K562 (cell line): ENCODE measurements at regions not wholly inside any gene's neighbourhood (a gene's known extent, or its start where the extent isn't known, plus 50 kb on each side); places are given as distances from the start of the nearest gene placed in this dataset.

Experiments
- FOS ChIP-seq: IDR thresholded peaks from 3 replicates; pipeline ENCODE4 v1.6.1; 2011; ENCODE audit not compliant: insufficient read length; ENCODE audit errors: extremely low read depth
- KLF10 ChIP-seq: fragments of 250-450 bp; sonication (Bioruptor Pico); IDR thresholded peaks from 2 replicates; pipeline ENCODE4 v1.6.1; 2021; ENCODE audit warnings: matching md5 sums
- MAZ ChIP-seq, 2 experiments: fragments of 450-650 bp in 1 of 2; sonication (generic) in 1 of 2; formaldehyde crosslinking; IDR thresholded peaks in 1 of 2; conservative IDR thresholded peaks in 1 of 2; 2 replicates each; pipeline versions ENCODE4 v1.4.0 to v1.5.0; 2020; ENCODE audit warnings: mild to moderate bottlenecking in 1 of 2, missing genetic modification reagents in 1 of 2
- MYNN ChIP-seq, 2 experiments: sonication (generic); formaldehyde crosslinking in 1 of 2; IDR thresholded peaks; 2 replicates each; pipeline versions ENCODE4 v1.5.0 to v1.6.1; 2016 to 2020; ENCODE audit warnings: antibody characterized with exemption in 1 of 2, missing genetic modification reagents in 1 of 2
- POLR2A ChIP-seq: fragments of 450-650 bp; conservative IDR thresholded peaks from 2 replicates; pipeline ENCODE4 v1.6.1; 2016
- ZKSCAN1 ChIP-seq: fragments of 150-350 bp; IDR thresholded peaks from 2 replicates; pipeline ENCODE4 v1.6.1; 2016; ENCODE audit warnings: low read depth, low read length
- TF ChIP-seq, protein P1 (sequence below): fragments of 150-350 bp; IDR thresholded peaks from 2 replicates; pipeline ENCODE4 v1.6.1; 2014; ENCODE audit warnings: low read depth, mild to moderate bottlenecking, low read length, borderline replicate concordance
- TF ChIP-seq, protein P2 (sequence below): sonication (generic); formaldehyde crosslinking; IDR thresholded peaks from 2 replicates; pipeline ENCODE4 v1.8.0; 2023; ENCODE audit warnings: mild to moderate bottlenecking, missing genetic modification reagents
- TF ChIP-seq, protein P3 (sequence below): sonication (generic); formaldehyde crosslinking; IDR thresholded peaks from 2 replicates; pipeline ENCODE4 v1.8.0; 2023; ENCODE audit warnings: missing genetic modification reagents, mild to moderate bottlenecking, borderline replicate concordance

DNA sequence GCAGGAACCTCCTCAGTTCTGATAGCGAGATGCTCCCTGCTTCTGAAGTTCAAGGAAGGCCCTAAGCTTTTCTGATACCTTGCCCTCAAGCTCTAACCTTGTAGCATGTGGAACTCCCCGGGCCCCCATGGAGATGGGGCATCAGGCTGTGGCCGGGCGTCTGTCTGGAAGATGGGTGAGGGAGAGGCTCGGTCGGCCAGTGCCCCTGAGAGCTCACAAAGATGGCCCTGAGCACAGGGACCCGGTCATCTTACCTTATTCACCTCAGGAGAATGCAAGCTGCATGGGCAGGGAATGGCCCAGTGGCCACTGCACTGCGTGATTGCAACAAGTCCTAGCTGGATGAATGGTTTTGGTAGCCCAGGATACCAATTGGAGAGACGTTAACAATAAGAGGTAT lies 830.3 kb downstream of the TBC1D22A start:
- TF ChIP-seq MYNN (IDR thresholded peaks at IDR 0.05) (no peak), MYNN (CRISPR knock-in tag; IDR thresholded peaks at IDR 0.05) (no peak), POLR2A (no peak), MAZ (CRISPR knock-in tag; conservative IDR thresholded peaks at IDR 0.05 in 1 of 2, IDR thresholded peaks at IDR 0.05 in 1 of 2) (no peak), KLF10 (CRISPR knock-in tag) (no peak), FOS (no peak), ZKSCAN1 (no peak)
- TF ChIP-seq, protein P1, sequence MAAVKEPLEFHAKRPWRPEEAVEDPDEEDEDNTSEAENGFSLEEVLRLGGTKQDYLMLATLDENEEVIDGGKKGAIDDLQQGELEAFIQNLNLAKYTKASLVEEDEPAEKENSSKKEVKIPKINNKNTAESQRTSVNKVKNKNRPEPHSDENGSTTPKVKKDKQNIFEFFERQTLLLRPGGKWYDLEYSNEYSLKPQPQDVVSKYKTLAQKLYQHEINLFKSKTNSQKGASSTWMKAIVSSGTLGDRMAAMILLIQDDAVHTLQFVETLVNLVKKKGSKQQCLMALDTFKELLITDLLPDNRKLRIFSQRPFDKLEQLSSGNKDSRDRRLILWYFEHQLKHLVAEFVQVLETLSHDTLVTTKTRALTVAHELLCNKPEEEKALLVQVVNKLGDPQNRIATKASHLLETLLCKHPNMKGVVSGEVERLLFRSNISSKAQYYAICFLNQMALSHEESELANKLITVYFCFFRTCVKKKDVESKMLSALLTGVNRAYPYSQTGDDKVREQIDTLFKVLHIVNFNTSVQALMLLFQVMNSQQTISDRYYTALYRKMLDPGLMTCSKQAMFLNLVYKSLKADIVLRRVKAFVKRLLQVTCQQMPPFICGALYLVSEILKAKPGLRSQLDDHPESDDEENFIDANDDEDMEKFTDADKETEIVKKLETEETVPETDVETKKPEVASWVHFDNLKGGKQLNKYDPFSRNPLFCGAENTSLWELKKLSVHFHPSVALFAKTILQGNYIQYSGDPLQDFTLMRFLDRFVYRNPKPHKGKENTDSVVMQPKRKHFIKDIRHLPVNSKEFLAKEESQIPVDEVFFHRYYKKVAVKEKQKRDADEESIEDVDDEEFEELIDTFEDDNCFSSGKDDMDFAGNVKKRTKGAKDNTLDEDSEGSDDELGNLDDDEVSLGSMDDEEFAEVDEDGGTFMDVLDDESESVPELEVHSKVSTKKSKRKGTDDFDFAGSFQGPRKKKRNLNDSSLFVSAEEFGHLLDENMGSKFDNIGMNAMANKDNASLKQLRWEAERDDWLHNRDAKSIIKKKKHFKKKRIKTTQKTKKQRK: no peak
- TF ChIP-seq, protein P2, sequence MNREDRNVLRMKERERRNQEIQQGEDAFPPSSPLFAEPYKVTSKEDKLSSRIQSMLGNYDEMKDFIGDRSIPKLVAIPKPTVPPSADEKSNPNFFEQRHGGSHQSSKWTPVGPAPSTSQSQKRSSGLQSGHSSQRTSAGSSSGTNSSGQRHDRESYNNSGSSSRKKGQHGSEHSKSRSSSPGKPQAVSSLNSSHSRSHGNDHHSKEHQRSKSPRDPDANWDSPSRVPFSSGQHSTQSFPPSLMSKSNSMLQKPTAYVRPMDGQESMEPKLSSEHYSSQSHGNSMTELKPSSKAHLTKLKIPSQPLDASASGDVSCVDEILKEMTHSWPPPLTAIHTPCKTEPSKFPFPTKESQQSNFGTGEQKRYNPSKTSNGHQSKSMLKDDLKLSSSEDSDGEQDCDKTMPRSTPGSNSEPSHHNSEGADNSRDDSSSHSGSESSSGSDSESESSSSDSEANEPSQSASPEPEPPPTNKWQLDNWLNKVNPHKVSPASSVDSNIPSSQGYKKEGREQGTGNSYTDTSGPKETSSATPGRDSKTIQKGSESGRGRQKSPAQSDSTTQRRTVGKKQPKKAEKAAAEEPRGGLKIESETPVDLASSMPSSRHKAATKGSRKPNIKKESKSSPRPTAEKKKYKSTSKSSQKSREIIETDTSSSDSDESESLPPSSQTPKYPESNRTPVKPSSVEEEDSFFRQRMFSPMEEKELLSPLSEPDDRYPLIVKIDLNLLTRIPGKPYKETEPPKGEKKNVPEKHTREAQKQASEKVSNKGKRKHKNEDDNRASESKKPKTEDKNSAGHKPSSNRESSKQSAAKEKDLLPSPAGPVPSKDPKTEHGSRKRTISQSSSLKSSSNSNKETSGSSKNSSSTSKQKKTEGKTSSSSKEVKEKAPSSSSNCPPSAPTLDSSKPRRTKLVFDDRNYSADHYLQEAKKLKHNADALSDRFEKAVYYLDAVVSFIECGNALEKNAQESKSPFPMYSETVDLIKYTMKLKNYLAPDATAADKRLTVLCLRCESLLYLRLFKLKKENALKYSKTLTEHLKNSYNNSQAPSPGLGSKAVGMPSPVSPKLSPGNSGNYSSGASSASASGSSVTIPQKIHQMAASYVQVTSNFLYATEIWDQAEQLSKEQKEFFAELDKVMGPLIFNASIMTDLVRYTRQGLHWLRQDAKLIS: no peak
- TF ChIP-seq, protein P3, sequence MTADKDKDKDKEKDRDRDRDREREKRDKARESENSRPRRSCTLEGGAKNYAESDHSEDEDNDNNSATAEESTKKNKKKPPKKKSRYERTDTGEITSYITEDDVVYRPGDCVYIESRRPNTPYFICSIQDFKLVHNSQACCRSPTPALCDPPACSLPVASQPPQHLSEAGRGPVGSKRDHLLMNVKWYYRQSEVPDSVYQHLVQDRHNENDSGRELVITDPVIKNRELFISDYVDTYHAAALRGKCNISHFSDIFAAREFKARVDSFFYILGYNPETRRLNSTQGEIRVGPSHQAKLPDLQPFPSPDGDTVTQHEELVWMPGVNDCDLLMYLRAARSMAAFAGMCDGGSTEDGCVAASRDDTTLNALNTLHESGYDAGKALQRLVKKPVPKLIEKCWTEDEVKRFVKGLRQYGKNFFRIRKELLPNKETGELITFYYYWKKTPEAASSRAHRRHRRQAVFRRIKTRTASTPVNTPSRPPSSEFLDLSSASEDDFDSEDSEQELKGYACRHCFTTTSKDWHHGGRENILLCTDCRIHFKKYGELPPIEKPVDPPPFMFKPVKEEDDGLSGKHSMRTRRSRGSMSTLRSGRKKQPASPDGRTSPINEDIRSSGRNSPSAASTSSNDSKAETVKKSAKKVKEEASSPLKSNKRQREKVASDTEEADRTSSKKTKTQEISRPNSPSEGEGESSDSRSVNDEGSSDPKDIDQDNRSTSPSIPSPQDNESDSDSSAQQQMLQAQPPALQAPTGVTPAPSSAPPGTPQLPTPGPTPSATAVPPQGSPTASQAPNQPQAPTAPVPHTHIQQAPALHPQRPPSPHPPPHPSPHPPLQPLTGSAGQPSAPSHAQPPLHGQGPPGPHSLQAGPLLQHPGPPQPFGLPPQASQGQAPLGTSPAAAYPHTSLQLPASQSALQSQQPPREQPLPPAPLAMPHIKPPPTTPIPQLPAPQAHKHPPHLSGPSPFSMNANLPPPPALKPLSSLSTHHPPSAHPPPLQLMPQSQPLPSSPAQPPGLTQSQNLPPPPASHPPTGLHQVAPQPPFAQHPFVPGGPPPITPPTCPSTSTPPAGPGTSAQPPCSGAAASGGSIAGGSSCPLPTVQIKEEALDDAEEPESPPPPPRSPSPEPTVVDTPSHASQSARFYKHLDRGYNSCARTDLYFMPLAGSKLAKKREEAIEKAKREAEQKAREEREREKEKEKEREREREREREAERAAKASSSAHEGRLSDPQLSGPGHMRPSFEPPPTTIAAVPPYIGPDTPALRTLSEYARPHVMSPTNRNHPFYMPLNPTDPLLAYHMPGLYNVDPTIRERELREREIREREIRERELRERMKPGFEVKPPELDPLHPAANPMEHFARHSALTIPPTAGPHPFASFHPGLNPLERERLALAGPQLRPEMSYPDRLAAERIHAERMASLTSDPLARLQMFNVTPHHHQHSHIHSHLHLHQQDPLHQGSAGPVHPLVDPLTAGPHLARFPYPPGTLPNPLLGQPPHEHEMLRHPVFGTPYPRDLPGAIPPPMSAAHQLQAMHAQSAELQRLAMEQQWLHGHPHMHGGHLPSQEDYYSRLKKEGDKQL: no peak
